ENCODE measurements at regions not wholly inside any gene's neighbourhood (a gene's known extent, or its start where the extent isn't known, plus 50 kb on each side); places are given as distances from the start of the nearest gene placed in this dataset.

DNA sequence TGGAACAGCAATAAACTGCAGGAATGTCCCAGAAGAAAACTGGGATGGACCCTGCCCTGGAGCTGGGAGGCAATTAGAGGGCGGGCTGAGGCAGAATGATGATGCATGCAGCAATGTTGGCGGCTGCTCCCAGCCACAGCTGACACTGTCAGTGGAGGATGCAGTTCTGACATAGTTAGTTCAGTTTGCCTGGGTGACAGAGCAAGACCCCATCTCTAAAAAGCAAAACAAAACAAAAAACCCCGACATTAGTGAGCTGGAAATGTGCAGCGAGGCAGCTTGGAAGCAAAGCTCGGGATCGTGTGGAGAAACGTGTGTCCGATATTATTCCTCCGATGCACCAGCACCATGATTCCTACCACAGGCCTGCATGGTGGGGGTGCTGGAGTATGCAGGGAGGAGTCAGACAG, 110.1 kb upstream of the UQCRFS1 start:
- no peaks in the 10 kb centered on the region for H3K36me3 ChIP-seq
- H3K27ac ChIP-seq, result no peak overlapping the region
- H3K4me3 ChIP-seq, result no peak overlapping the region
- no peak for ATAC-seq
- no peaks in the 10 kb centered on the region for H3K4me1 ChIP-seq
- no peak for TF ChIP-seq EP300 (IDR thresholded peaks at IDR 0.05)
- no peak for TF ChIP-seq POLR2AphosphoS5 (IDR thresholded peaks at IDR 0.05)
- TF ChIP-seq POLR2A (IDR thresholded peaks at IDR 0.05), result no peak
- TF ChIP-seq, protein P1, sequence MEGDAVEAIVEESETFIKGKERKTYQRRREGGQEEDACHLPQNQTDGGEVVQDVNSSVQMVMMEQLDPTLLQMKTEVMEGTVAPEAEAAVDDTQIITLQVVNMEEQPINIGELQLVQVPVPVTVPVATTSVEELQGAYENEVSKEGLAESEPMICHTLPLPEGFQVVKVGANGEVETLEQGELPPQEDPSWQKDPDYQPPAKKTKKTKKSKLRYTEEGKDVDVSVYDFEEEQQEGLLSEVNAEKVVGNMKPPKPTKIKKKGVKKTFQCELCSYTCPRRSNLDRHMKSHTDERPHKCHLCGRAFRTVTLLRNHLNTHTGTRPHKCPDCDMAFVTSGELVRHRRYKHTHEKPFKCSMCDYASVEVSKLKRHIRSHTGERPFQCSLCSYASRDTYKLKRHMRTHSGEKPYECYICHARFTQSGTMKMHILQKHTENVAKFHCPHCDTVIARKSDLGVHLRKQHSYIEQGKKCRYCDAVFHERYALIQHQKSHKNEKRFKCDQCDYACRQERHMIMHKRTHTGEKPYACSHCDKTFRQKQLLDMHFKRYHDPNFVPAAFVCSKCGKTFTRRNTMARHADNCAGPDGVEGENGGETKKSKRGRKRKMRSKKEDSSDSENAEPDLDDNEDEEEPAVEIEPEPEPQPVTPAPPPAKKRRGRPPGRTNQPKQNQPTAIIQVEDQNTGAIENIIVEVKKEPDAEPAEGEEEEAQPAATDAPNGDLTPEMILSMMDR (IDR thresholded peaks at IDR 0.05), result no peak
- H3K9me3 ChIP-seq, result no peaks in the 10 kb centered on the region
- WGBS, 2 donors (ENCODE audit: low coverage in 1 of 2), result 65 to 74% methylated on average over 7 to 8 of the region's 9 CpGs
- H3K27me3 ChIP-seq, result peaks cover 47% of the 10 kb centered on the region

DNA sequence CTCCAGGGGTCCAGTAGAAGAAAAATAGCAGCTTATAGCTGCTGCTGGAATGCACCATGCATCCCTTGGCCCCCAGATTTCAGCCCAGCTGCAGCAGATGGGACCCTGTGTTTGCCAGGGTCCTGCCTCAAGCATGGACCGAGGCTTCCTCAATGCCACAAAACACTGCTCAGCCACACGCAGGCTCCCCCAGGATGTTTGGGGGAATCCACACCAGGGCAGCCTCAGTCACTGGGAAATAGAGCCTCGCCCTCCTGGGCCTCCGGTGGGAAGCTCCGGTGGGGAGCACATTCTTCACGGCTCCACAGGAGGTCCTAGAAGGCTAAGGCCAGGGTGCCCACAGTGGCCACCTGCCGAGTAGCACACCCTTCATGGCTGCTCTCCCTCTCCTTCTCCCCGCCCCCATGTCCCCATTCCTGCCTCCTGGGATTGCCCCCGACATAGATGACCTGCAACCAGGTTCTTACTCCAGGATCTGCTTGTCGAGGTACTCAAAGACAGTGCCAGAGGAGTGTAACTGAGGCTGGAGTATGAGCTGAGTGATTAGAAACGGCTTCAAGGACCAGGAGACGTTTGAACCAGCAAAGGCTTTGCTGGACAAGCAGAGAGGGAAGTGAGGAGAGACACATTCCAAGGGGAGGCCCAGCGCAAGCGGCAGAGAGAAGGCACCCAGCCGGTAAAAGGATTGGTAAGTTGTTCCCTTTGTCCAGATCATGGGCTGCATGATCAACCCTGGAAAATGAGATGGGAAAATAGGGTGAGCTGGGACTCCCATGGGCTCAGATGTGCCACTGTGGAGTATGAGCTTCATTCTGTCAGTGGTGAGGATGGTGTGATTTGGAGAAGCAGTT, 110.7 kb upstream of the UQCRFS1 start:
- Histone ChIP-seq H3K27ac (no peak overlapping the region), H3K9me3 (no peaks in the 10 kb centered on the region), H3K4me3 (no peak overlapping the region), H3K4me1 (no peaks in the 10 kb centered on the region), H3K36me3 (no peaks in the 10 kb centered on the region), H3K27me3 (peaks cover 41% of the 10 kb centered on the region)
- TF ChIP-seq, protein P1 (IDR thresholded peaks at IDR 0.05), result no peak
- no peak for TF ChIP-seq POLR2A (IDR thresholded peaks at IDR 0.05)
- no peak for TF ChIP-seq EP300 (IDR thresholded peaks at IDR 0.05)
- ATAC-seq, result no peak
- WGBS, 2 donors (ENCODE audit: low coverage in 1 of 2), result 71 to 83% methylated on average over 1 to 6 of the region's 15 CpGs

DNA sequence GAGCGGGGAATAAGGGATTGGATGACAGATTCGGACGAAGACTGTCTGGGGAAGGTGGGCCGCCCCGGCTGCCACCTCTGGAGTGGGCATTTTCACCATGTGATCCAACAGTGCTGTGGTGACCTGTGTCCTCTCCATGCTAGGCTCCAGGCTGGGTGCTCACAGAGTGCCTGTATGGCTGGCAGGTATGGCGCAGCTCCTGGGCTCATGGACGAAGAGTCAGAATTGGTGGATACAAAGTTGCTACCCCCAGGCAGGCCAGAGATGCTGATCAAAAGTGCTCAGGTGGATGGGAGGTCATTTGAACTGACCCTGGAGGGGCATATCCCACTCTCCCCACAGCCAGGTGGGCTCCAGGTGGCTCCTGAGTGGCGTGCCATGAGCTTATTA, 111.3 kb upstream of the UQCRFS1 start:
- H3K4me3 ChIP-seq, result no peak overlapping the region
- no peaks in the 10 kb centered on the region for H3K4me1 ChIP-seq
- H3K36me3 ChIP-seq, result no peaks in the 10 kb centered on the region
- H3K27ac ChIP-seq, result no peak overlapping the region
- 83 to 86% methylated on average over 4 to 5 of the region's 8 CpGs for WGBS, 2 donors (ENCODE audit: low coverage in 1 of 2)
- ATAC-seq, result no peak
- TF ChIP-seq, protein P1 (IDR thresholded peaks at IDR 0.05), result no peak
- no peak for TF ChIP-seq POLR2AphosphoS5 (IDR thresholded peaks at IDR 0.05)
- no peak for TF ChIP-seq EP300 (IDR thresholded peaks at IDR 0.05)
- TF ChIP-seq POLR2A (IDR thresholded peaks at IDR 0.05), result no peak
- no peaks in the 10 kb centered on the region for H3K9me3 ChIP-seq
- H3K27me3 ChIP-seq, result peaks cover 36% of the 10 kb centered on the region

DNA sequence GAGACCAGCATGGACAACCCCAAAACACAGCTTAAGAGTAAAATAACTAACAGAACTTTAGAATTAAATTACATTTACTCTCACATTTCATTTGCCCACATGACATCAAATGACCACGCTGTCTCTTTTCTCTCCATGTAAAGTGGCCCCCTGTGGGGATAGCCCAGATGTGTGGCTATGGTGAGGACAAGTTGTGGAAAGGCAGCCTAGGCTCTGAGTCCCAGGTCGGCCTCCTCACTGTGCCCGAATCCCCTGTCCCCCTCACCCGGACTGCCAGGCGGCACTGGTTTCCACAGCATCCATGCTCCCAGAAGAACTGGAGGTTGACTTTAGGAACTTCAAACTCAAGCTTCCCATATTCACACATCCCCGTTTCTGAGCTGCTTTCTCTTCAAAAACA, 111.8 kb upstream of the UQCRFS1 start:
- Histone ChIP-seq H3K27ac (no peak overlapping the region), H3K9me3 (no peaks in the 10 kb centered on the region), H3K36me3 (no peaks in the 10 kb centered on the region), H3K4me3 (no peak overlapping the region), H3K27me3 (peaks cover 34% of the 10 kb centered on the region), H3K4me1 (no peaks in the 10 kb centered on the region)
- 75 to 83% methylated on average over 4 to 5 of the region's 6 CpGs for WGBS, 2 donors (ENCODE audit: low coverage in 1 of 2)
- TF ChIP-seq EP300 (IDR thresholded peaks at IDR 0.05), result no peak
- no peak for ATAC-seq

DNA sequence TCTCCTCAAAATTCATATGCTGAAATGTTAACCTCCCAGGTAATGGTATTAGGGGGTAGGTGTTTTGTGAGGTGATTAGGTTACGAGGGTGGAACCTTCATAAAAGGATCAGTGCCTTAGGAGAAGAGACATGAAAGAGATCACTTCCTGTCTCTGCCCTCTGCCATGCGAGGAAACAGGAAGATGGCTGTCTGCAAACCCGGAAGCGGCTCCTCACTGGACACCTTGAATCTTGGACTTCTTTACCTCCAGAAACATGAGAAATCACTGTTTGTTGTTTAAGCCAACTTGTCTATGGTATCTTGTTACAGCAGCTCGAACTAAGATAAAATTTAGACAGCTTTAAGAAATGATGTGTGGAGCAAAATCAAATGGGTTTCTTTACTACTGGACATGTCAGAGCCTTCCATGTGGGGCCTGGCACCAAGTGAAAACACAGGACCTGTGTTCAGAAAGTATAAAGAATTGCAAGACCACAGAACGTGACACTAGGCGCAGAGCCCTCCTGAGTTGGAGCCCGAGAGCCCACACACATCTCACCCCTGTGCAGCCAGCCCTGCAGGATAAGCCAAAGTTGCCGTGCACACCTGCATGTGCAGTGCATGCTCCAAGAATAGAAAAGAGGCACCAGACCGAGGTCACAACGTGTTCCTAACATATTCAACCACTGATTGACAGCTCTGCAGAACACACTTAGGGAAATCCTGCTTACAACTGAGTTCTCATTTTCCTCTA, 112.5 kb upstream of the UQCRFS1 start:
- peaks cover 36% of the 10 kb centered on the region for H3K27me3 ChIP-seq
- no peak for ATAC-seq
- TF ChIP-seq POLR2AphosphoS5 (IDR thresholded peaks at IDR 0.05) (no peak), EP300 (IDR thresholded peaks at IDR 0.05) (no peak), POLR2A (IDR thresholded peaks at IDR 0.05) (no peak)
- TF ChIP-seq, protein P1 (IDR thresholded peaks at IDR 0.05), result no peak
- H3K4me3 ChIP-seq, result no peak overlapping the region
- no peaks in the 10 kb centered on the region for H3K36me3 ChIP-seq
- no peak overlapping the region for H3K27ac ChIP-seq
- WGBS, 2 donors (ENCODE audit: low coverage in 1 of 2), result 65 to 68% methylated on average over 6 to 9 of the region's 11 CpGs
- H3K4me1 ChIP-seq, result no peaks in the 10 kb centered on the region
- no peaks in the 10 kb centered on the region for H3K9me3 ChIP-seq
